Middle frontal gyrus (tissue), 1 donor: ENCODE measurements at regions not wholly inside any gene's neighbourhood (a gene's known extent, or its start where the extent isn't known, plus 50 kb on each side); places are given as distances from the start of the nearest gene placed in this dataset.

Experiments
- DNase-seq: peaks from one replicate; pipeline ENCODE4 v3.0.0-alpha.2; 2015; ENCODE audit warnings: low spot score; ENCODE audit errors: extremely low spot score

DNA sequence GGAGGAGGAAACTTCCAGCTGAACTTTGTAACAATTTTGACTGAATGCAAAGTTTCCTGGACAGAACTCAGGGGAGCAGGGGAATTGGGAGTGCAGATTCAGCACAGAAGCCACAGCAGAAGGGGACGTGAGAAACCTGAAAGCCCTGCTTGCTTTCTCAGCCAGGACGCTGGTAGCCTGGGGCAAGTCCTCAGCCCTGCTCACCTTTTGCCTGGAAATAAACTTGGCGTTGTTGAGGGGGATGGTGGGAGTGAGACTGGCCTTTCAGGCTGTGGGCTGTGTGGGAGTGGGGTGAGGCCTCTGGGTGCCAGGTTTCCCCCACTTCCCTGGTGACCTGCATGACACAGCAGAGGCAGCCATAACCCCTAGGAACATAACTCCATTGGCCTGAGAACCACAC, 238.1 kb upstream of the HS3ST5 start:
- DNase-seq: no peak

DNA sequence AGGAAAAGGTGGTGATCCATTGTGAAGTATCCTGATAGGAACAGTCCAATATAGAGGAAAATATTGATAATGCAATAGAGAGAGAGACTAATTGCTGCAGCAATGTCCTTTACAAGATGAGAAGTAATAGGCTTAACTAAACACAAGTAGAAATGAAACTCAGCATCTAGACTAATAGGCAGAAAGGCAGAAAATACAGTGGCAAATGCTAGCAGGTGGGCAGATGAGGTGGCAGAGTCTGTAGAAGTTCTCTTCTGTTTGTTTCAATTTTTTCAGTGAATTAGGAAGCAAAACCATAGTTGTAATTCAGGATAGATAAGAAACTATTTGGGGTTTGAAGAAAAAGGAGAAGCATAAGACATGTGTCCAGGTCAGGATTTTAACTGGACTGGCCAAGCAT, 236.7 kb upstream of the HS3ST5 start:
- no peak for DNase-seq

DNA sequence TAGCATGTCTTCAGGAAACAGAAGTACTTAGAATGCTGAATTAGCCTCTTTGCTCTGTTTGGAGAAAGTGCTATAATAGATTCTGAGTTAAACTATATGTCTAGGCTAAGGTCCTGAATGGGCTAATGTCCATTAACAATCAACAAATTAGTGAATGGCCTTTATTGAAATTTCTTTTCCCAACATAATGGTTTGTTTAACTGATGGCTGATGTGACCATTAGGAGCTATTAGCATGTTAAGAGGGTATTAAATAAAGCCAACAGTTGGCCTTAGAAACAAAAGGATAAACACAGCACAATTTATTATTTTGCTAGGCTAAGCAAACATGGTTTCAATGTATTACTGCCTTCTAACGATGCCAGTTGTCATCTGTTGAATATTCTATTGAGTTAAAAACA, 234.3 kb upstream of the HS3ST5 start:
- no peak for DNase-seq

DNA sequence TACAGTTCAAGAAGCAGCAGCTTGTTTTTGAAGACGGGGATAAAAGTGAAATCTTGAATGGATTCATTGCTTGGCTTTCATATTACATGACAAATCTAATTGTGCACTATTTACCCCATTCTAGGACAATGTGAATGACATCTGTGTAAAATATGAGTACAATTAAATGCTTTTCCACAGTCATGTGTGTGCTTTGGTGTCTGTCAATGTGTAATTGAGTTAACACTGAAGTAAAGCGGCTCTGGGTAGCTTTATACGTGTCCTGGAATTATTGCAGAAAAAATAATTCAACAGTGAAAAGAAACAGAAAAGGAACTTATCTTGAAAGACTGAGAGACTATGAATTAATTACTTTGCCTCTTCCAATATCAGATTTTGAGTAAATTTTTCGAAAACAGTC, 233.5 kb upstream of the HS3ST5 start:
- no peak for DNase-seq

DNA sequence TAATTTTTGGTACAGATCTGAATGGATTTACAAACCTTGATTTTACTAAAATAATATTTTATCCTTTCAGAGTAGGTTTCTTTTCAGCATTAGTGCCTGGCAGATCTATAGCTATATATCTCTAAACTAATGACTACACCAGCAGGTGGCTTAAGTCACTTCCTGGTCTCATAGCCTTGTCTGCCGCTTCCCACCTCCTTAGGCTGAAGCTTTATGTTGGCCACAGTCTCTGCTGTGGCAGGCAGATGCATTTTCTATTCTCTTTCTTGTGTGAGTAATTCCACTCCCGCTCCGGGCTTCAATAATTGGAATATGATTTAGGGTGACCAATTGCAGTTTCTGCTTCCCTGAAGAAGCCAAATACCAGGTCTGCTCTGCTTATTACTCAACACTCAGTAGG, 226.8 kb upstream of the HS3ST5 start:
- no peak for DNase-seq

DNA sequence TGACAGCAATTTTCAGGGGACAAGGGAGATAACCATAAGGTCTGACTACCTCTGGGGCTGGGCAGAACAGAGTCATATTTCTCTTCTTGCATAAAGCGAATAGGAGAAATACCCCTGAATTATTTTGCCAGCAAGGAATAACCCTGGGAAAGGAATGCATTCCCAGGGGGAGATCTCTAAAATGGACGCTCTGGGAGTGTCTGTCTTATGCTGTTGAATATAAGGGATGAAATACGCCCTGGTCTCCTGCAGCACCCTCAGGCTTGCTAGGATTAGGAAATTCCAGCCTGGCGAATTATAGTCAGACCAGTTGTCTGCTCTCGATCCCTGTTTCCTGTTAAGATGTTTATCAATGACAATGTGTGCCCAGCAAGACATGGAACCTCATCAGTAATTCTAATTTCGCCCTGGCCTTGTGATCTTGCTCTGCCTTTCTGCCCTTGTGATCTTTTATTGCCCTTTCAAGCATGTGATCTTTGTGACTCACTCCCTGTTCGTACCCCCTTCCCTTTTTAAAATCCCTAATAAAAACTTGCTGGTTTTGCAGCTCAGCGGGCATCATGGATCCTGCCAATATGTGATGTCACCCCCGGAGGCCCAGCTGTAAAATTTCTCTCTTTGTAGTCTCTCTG, 221.6 kb upstream of the HS3ST5 start:
- DNase-seq: no peak

DNA sequence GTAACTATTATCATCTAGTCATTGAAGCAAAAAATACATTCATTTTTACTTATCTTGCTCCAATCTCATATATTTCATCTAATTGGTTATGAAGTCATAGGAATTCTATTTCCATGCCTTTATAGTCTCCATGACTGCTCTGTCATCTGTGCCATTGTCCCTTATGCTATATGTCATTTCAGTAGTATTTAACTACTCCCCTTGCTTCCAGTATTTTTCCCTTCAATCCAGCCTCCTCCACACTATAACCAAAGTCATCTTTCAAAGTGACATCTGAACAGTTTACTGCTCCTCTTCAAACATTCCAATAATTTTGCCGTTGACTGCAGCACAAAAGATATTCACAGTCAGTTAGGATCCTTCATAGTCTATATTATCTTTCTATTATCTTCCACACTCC, 216.6 kb upstream of the HS3ST5 start:
- DNase-seq: no peak

DNA sequence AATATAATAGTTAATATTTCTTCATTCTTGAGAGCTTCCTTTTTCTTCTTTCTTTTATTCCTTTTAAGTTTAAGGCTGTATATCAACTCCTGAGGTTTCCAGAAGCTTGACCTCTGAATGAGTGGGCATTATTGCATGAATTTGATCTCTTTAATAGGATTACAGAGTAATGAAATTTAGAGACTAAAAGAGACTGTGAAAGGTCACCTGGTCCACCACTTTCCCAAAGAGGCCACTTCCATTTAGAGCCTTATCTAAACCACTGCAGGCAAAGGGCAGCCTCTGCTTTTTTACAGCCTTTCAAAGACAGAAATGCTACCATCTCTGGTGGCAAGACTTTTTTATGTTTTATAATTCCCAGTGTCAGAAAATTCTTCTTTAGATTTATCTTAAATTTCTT, 215.3 kb upstream of the HS3ST5 start:
- DNase-seq: no peak

DNA sequence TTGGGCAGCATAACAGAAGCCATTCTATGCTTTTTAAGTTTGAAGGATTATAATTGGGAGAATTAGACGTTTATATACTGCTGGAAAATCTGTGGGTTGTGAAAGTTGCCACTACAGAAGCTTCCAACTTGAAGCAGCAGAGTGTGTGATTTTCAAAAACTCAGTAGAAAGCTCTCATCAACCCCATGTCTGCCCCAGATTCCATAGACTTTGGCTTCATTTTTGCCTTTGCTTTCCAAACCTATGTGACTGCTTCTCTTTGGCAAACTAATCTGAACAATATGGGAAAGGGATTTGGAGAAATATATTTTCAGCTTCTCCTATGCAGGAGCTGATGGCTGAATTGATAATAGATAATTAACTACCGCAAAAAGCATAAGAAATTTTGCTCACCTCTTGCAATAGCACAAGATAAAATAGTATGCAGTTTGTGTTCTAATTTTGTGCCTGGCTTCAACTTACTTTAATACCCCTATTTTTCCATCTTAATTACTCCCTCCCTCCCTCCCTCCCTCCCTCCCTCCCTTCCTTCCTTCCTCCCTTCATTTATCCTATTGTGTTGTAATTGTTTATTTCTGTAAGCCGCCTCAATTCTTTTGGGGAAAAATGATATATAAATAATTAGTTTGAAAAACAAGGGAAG, 214.1 kb upstream of the HS3ST5 start:
- peak; percentile 27 for DNase-seq

DNA sequence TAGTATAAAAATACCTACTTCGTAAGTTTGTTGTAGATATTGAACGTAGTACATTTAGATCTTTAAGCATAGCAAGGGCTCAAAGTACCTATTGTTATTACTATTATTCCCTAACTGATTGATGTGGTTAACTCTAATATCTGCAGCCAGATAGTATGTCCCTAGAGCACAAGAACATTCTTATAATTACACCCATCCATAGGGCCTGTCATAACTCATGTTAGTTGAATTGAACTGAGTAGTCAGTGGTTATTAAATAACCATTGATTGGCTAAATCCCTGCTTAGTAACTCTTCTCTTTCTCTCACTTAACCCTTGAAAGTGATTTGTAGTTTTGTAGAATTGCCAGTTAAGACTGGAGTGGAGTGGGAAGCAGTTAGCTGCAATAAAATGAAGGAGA, 207.5 kb upstream of the HS3ST5 start:
- DNase-seq: no peak

DNA sequence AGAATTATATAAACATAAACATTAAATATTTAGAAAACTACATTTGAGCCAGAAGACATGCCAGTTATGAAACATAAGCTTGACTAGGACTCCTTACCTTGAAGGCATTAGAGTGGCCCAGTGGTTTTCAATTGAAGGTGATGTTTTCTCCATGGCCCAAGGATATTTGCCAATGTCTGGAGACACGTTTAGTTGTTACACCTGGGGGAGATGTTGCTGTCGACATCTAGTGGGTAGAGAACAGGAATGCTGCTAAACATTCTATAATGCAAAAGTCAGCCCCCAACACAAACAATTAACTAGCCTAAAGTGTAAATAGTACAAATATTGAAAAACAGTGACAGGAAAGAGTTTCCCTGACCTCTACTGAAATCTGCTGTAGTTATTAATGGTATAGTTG, 200.9 kb upstream of the HS3ST5 start:
- no peak for DNase-seq

DNA sequence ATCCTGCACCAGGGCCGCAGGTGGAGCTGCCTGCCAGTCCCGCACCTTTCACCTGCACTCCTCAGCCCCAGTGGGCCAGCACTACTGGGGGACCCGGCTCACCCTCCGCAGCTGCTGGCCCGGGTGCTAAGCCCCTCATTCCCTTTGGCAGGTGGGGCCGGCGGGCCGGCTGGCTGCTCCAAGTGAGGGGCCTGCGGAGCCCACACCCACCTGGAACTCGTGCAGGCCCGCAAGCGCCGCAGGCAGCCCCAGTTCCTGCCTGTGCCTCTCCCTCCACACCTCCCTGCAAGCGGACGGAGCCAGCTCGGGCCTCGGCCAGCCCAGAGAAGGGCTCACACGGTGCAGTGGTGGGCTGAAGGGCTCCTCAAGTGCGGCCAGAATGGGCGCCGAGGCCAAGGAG, 199.0 kb upstream of the HS3ST5 start:
- DNase-seq: no peak

DNA sequence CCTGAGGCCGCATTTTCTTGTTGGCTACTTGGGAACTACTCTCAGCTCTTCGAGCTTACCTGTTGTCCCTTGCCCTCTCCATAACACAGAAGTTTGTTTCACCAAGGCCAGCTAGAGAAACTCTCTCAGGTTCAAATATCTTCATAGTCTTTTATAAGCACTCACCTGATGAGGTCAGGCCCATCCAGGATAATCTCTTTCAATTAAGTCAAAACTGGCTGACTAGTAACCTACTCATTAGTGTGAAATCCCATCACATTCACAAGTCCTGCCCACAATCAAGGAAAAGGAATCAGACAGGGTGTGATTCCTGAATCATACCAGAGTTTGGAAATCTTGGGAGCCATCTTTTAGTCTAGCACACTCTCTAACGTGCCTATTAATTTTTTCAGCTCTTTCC, 195.2 kb upstream of the HS3ST5 start:
- no peak for DNase-seq

DNA sequence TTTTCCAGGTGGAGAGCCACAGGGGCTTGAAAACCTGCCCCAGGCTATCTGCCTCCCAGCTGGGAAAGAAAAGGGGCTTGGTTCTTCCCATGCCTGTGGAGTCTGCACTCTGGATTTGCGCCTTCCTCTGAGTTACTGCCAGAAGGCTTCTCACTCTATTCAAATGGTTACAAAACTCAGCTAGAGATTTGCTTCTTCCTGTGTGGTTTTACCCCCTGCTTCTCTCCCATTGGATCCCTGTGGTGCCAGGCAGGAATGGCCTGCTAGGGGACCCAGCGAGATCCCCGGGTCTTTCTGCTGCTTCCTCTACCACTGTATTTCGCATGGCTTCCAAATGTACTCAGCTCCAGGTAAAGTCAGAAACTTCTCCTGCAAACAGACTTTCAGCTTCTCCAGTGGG, 192.0 kb upstream of the HS3ST5 start:
- DNase-seq: no peak

DNA sequence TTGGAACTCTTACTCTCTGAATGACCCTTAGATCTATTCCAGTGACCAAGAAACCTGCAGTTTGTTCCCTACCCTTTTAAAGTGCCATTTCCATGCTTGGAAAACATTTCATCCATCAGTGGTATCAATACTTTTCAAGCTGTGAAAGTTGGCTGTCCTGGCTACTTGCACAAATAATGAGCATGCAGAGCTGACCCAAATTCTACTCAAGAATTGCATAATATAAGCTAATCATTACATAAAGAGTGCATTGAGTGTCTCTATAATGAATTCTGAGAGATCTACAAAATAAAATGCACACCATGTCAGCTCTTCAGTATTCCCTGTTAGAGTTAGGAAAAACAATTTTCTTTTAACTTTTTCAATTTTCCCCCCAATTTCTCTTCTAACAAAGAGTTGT, 181.3 kb upstream of the HS3ST5 start:
- no peak for DNase-seq

DNA sequence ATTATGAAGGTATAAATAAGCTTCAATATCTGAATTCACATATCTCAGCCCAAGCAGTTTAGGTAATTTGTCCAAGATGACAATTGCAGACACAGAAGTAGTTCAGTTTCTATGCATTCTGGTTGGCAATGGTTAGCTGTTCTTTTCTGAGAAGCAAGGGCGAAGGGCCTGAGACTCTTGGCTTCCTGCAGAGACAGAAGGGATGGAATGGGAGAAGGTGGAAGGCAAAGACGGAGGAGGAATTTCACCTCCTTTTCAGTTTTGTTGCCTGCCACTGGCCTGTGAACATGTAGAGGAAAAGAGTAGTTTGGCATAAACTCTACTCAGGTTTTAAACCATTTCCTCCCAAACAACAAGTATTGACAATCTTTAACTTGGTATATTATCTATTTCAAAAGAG, 180.7 kb upstream of the HS3ST5 start:
- no peak for DNase-seq

DNA sequence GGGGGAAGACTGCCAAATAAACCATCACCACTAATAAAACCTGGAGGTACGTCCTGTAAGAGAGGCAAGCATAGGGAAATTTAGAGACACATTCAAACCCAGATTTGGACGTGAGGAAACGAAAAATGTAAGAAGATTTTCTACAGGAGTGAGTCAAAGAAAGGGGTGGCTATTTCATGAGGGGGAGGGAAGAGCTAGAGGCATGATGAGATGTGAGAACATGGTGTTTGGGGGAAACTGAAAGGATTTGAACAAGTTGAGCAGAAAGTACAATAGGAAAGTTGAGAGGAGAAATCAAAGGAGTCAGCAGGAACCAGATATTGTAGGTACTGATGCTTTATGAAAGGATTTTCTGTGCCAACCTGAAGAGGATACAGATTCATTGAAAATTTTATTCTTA, 179.1 kb upstream of the HS3ST5 start:
- DNase-seq: no peak

DNA sequence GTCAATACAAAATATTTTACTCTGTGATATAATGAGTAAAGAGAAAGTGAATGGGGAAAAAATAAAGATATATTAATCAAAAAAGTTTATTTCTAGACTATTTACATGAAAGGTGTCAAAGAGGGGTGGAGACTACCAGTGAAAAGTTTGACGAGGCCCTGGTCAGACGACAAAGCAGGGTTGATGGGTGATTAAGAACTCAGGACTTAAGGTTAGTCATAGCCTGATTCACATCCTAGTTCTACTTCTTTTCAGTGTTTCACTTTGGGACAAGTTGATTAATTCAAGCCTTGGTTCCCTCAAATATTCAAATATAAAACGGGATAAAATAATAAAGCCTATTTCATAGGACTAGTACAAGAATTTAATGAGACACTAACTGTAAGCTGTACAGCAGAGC, 178.2 kb upstream of the HS3ST5 start:
- no peak for DNase-seq

DNA sequence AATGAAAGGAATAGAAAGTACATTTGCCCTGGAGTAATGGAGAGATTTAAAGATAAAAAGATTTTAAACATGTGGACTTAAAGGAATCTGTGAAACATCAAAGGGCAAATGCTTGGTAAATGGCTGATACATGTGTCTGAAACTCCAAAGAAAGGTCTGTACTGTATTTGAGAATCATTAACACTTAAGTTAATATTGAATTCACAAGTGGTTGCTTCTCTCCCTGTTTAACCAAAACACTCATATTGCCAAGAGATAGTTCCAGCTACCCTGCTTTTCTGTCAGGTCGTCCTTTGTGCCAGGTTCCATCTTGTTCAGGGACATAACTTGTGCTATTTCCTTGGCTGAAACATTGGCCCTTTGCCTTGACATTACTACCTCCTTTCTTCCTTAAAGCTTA, 171.3 kb upstream of the HS3ST5 start:
- DNase-seq: no peak

DNA sequence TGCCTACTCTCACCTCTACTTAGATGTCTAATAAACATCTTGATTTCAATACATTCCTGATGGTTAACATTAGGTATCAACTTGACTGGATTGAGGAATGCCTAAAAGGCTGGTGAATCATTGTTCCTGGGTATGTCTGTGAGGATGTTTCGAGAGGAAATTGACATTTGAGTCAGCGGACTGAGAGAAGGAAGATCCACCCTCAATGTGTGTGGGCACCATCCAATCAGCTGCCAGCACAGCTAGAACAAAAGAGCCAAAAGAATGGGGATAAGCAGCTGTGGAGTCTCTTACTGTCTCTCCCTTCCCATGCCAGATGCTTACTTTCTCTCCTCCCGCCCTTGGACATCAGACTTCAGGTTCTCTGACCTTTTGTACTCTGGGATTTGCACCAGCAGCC, 128.6 kb upstream of the HS3ST5 start:
- no peak for DNase-seq

DNA sequence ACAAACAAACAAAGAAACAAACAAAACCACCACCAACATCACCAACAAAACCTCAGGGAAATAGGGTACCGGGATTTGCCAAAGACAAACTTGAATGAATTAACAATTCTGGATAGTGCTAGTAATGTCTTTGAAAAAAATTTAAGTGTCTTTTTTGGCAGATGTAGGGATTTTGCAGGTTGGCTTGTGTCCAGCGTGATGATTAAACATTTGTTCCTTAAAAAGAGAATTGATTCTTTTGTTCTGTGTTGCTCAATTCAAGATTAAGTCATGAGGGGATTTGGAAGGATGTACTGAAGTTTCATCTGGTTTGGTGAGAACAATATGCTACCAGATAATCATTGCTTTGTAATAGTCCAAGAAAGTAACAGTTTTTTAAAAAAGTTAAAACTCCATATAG, 125.1 kb upstream of the HS3ST5 start:
- no peak for DNase-seq

DNA sequence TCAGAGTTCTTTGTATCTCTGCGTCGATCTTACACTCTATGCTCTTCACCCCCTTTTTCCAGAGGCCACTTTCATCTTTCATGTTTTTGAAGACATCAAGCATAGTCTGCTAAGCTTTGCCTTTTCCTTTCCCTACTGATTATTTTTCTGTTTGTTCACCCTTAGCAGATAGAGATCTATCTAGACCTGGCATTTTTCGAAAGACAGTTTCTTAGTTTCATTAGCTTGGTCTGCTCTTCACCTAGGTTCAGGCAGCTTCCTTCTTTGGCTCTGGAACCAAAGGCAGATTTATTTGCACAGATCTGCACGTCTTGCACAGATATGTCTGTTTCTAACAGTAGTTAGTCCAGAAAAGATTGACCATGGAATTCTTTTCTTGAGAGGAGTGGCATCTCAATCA, 122.7 kb upstream of the HS3ST5 start:
- DNase-seq: no peak

DNA sequence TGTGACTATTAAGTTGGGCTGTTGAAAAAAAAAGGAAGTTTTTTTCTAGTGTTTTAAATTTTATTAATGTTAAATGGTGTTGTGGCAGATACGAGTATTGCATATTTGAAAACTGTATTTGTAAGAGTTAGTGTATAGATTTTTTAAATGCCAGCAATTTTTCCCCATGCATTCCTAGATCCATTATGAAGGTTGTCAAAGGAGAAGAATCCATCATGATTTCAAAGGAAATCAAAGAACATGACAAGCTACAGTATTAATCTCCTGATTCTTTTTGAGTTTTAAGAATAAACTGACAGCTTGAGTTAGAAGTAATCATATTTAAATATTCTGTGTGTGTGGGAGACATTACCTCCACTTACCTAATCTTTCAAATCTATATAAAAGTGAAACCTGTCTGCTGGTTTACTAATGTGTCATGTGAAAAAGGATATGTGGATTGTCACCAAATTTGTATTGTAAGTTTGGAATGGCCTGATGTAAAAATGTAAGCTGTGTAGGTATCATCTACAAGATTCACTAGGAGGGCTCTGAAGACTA, 111.0 kb upstream of the HS3ST5 start:
- DNase-seq: no peak
